ENCODE measurements at regions not wholly inside any gene's neighbourhood (a gene's known extent, or its start where the extent isn't known, plus 50 kb on each side); places are given as distances from the start of the nearest gene placed in this dataset.
A peak's percentile ranks its signal among the peaks of the same experiment; 100 is the strongest.

- TF ChIP-seq, protein P1, sequence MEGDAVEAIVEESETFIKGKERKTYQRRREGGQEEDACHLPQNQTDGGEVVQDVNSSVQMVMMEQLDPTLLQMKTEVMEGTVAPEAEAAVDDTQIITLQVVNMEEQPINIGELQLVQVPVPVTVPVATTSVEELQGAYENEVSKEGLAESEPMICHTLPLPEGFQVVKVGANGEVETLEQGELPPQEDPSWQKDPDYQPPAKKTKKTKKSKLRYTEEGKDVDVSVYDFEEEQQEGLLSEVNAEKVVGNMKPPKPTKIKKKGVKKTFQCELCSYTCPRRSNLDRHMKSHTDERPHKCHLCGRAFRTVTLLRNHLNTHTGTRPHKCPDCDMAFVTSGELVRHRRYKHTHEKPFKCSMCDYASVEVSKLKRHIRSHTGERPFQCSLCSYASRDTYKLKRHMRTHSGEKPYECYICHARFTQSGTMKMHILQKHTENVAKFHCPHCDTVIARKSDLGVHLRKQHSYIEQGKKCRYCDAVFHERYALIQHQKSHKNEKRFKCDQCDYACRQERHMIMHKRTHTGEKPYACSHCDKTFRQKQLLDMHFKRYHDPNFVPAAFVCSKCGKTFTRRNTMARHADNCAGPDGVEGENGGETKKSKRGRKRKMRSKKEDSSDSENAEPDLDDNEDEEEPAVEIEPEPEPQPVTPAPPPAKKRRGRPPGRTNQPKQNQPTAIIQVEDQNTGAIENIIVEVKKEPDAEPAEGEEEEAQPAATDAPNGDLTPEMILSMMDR (IDR thresholded peaks at IDR 0.05; ENCODE audit: low read length, missing control alignments), result no peak
- H3K4me3 ChIP-seq (replicated peaks; ENCODE audit: low read depth, low read length), result no peak overlapping the region
Observed at GRCh38 chr15:85327820-85328219, 52.6 kb upstream of the AKAP13 start.

DNA sequence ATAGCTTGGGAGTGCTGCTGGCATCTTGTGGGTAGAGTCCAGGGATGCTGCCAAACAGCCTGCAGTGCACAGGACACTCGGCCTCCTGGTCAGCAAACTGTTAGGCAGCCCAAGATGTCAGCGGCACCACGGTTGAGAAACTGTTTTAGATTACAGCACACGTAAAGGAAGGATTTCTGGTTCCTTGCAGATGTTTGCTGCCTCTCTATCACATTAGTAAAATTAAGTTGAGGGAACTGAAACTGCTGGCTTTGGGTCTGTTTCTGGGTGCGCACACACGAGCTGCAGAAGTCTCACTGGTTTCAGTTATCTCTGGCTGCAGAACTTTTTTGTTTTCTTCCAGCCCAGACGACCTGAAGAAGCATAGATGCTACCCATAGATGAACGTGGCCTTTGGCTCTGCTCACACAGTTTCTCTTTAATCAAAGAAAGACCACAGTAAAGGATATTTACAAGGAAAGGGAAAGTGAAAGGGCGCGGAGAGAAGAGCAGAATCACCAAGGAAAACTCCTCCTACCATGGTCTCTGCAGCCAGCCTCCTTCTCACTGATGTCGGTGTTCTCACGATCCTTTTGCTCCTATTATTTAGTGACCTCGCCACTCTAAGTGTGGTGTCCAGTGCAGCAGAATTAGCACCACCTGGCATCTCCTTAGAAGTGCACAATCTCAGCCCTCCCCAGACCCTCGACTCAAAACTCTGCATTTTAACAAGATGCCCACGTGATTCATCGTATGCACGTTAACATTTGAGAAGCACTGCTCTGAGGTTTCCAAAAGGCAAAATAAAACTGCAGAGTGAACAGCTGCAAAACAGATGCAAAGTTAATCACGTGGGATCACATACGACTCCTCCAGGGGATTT is 50.6 kb upstream of the AKAP13 start:
- H3K4me3 ChIP-seq (replicated peaks; ENCODE audit: low read depth, low read length), result peak overlapping the region; percentile 57
- peak; percentile 51 for DNase-seq (ENCODE audit: low read depth)
- TF ChIP-seq, protein P1 (IDR thresholded peaks at IDR 0.05; ENCODE audit: low read length, missing control alignments), result no peak

More at GRCh38 chr15:85327820-85328219, 52.6 kb upstream of the AKAP13 start:
- no peak for DNase-seq (ENCODE audit: low read depth)
